GM12891 (cell line): ENCODE measurements at regions not wholly inside any gene's neighbourhood (a gene's known extent, or its start where the extent isn't known, plus 50 kb on each side); places are given as distances from the start of the nearest gene placed in this dataset.
A peak's percentile ranks its signal among the peaks of the same experiment; 100 is the strongest.

Source experiments
- DNase-seq: peaks from one replicate; pipeline ENCODE4 v3.0.0; 2011; ENCODE audit warnings: low spot score; ENCODE audit not compliant: insufficient read length
- FAIRE-seq: peaks from 2 replicates; lab custom pipeline; 2011; peaks lifted over from hg19 to GRCh38; lab: Jason Lieb, UNC
- PAX5 ChIP-seq: IDR thresholded peaks from 2 replicates; pipeline ENCODE4 v1.6.1; 2011; ENCODE audit warnings: low read length, moderate library complexity, mild to moderate bottlenecking; ENCODE audit not compliant: insufficient read depth, severe bottlenecking
- POLR2A ChIP-seq: IDR thresholded peaks from 2 replicates; pipeline ENCODE4 v1.6.1; 2011; ENCODE audit warnings: low read depth, low read length, control low read depth
- POLR2AphosphoS5 ChIP-seq: IDR thresholded peaks from 2 replicates; pipeline ENCODE4 v1.6.1; 2011; ENCODE audit warnings: low read depth, low read length, control low read depth
- POU2F2 ChIP-seq: IDR thresholded peaks from 2 replicates; pipeline ENCODE4 v1.6.1; 2011; ENCODE audit warnings: low read depth, mild to moderate bottlenecking, control low read depth, low read length, moderate library complexity
- SPI1 ChIP-seq: IDR thresholded peaks from 2 replicates; pipeline ENCODE4 v1.6.1; 2011; ENCODE audit warnings: low read depth, low read length, control low read depth
- TAF1 ChIP-seq: IDR thresholded peaks from 2 replicates; pipeline ENCODE4 v1.6.1; 2011; ENCODE audit warnings: low read depth, low read length, control low read depth

DNA sequence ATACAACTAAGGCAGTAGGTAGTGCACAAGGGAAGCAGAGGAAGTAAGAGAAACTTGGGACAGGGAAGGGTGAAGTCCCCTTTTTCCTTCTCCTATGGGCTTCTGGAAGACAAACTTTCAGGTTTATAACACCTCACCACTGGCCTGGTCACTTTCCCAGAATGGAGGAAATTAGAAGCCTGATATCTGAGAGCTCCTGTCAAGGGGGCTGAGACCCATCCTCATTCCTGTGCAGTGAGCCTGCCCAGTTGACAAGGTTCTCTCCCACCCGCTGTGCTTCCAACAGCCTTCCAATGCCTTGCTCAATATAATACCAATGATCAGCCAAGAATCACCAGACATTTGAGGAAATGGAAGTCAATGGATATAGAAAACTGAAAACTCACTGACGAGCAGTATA lies 100.4 kb upstream of the YPEL5 start:
- TF ChIP-seq PAX5 (no peak), POLR2AphosphoS5 (no peak), SPI1 (no peak), POLR2A (no peak), POU2F2 (no peak), TAF1 (no peak)
- FAIRE-seq (no peak), DNase-seq (no peak)

- DNase-seq (no peak), FAIRE-seq (no peak)
- TF ChIP-seq SPI1 (no peak), TAF1 (no peak), POLR2AphosphoS5 (no peak), POLR2A (no peak), POU2F2 (no peak), PAX5 (no peak)
Observed at GRCh38 chr2:30046979-30047378, 99.8 kb upstream of the YPEL5 start.

- FAIRE-seq: no peak
Observed at GRCh38 chr2:30048636-30049175, 98.1 kb upstream of the YPEL5 start.

DNA sequence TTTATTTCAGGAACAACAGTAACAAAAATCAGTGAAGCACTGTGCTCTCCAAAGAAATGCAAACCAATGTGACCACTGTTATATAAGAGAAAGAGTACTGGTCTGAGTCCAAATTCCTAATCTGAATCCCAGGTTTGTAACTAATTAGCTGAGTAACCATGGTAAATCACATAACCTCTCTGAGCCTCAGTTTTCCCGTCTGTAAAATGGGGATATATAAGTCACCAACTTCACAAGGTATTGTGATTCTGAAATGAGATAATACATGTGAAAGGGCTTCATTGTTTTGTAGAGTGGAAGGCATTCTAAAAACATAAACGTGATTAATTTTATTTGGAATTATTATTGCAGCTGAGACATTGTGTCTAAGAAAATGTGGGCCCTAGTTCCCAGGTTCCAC lies 91.3 kb upstream of the YPEL5 start:
- TF ChIP-seq POLR2AphosphoS5: no peak
- no peak for TF ChIP-seq SPI1
- TF ChIP-seq POLR2A: no peak
- TF ChIP-seq PAX5: no peak
- TF ChIP-seq POU2F2: no peak
- no peak for TF ChIP-seq TAF1
- DNase-seq: no peak
- no peak for FAIRE-seq

More at GRCh38 chr2:30048636-30049175, 98.1 kb upstream of the YPEL5 start:
- DNase-seq: no peak
- TF ChIP-seq PAX5 (no peak), POU2F2 (no peak), TAF1 (no peak), POLR2A (no peak), POLR2AphosphoS5 (no peak), SPI1 (no peak)

- no peak for FAIRE-seq
Observed at GRCh38 chr2:30060562-30060961, 86.2 kb upstream of the YPEL5 start.

DNA sequence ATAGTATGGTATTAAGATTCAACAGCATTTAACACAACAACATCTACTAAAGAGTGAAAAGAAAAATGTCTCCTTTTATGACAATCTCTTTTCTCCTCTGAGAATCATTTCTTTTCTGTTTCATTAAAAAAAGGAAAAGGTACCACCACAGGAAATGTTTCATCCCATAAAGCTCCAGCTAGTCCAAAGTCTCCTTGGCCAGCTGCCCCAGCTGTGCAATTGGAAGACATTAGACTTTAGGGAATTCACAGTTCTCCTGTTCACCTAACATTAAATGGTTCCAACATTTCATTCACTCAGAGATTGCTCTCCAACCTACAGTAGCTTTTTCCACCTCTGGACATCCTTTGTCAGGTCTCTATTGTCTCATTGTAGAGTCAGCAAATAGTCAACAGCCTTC lies 78.7 kb upstream of the YPEL5 start:
- TF ChIP-seq TAF1 (no peak), SPI1 (no peak), POU2F2 (no peak), PAX5 (no peak), POLR2AphosphoS5 (no peak), POLR2A (no peak)
- DNase-seq (no peak), FAIRE-seq (no peak)

More at GRCh38 chr2:30060562-30060961, 86.2 kb upstream of the YPEL5 start:
- no peak for DNase-seq
- no peak for TF ChIP-seq POU2F2
- TF ChIP-seq POLR2A: no peak
- TF ChIP-seq PAX5: no peak
- no peak for TF ChIP-seq POLR2AphosphoS5
- no peak for TF ChIP-seq SPI1
- no peak for TF ChIP-seq TAF1

- peak; percentile 40 for DNase-seq
- TF ChIP-seq POLR2AphosphoS5: no peak
- TF ChIP-seq TAF1: no peak
- no peak for TF ChIP-seq SPI1
- no peak for TF ChIP-seq PAX5
- no peak for TF ChIP-seq POU2F2
- TF ChIP-seq POLR2A: no peak
Observed at GRCh38 chr2:30072250-30072842, 74.5 kb upstream of the YPEL5 start.

GRCh38 chr2:30073523-30073922 lies 73.3 kb upstream of the YPEL5 start:
- TF ChIP-seq PAX5 (no peak), SPI1 (no peak), TAF1 (no peak)
- no peak for FAIRE-seq
- DNase-seq: no peak

More at GRCh38 chr2:30072250-30072842, 74.5 kb upstream of the YPEL5 start:
- FAIRE-seq: peak; percentile 63

GRCh38 chr2:30074023-30074422 lies 72.8 kb upstream of the YPEL5 start:
- DNase-seq (no peak), FAIRE-seq (no peak)
- no peak for TF ChIP-seq POU2F2
- no peak for TF ChIP-seq POLR2AphosphoS5
- TF ChIP-seq PAX5: no peak
- TF ChIP-seq POLR2A: no peak
- no peak for TF ChIP-seq TAF1
- no peak for TF ChIP-seq SPI1

DNA sequence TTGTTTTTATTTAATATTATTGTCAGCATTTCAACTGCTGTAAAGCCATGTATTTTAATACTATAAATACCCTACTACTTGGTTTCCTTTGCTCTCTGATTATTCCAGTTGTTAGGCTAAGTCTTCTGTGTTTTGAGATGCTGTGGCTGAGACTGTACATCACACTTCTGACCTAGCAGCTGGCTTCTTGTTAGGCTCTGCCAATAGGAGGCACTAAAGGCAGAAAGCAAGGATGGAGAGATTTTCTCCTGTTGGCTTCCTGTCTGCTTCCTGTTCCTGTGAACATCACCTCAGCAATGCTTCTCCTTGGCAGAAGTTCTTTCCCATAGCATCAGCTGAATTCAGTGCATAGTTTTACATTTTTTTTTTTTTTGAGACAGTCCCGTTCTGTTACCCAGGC lies 68.3 kb upstream of the YPEL5 start:
- FAIRE-seq (no peak), DNase-seq (no peak)
- TF ChIP-seq SPI1 (no peak), TAF1 (no peak), POLR2A (no peak), POLR2AphosphoS5 (no peak), PAX5 (no peak), POU2F2 (no peak)
